ENCODE measurements at regions not wholly inside any gene's neighbourhood (a gene's known extent, or its start where the extent isn't known, plus 50 kb on each side); places are given as distances from the start of the nearest gene placed in this dataset.

- no peak for DNase-seq
These were observed 1017.5 kb downstream of the XPNPEP1 start for GRCh38 chr10:108905821-108906220.

DNA sequence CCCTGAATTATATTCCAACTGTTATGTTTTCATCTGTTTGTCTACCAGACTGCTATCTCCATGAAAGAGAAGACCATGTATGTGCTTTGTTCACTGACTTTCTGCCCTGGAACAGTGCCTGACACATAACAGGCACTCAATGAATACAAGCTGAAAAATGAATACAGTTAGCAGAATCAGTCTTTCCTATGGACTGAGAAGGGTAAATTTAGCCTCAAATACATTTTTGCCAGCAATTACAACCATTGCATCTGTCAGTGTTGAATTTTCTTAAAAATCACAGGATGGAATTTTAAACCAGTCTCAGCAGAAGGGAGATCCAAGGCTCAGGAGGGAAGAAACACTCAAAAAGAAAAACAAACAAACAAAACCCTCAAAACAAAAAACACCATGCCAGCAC, 1018.1 kb downstream of the XPNPEP1 start:
- no peak for DNase-seq

GRCh38 chr10:108904163-108904838, 1019.0 kb downstream of the XPNPEP1 start:
- no peak for DNase-seq

- no peak for DNase-seq
These were observed 1020.6 kb downstream of the XPNPEP1 start for GRCh38 chr10:108902619-108903285.

- DNase-seq, result no peak
These were observed 1021.3 kb downstream of the XPNPEP1 start for GRCh38 chr10:108901781-108902618.

- DNase-seq, result no peak
These were observed 1023.6 kb downstream of the XPNPEP1 start for GRCh38 chr10:108899670-108900069.

DNA sequence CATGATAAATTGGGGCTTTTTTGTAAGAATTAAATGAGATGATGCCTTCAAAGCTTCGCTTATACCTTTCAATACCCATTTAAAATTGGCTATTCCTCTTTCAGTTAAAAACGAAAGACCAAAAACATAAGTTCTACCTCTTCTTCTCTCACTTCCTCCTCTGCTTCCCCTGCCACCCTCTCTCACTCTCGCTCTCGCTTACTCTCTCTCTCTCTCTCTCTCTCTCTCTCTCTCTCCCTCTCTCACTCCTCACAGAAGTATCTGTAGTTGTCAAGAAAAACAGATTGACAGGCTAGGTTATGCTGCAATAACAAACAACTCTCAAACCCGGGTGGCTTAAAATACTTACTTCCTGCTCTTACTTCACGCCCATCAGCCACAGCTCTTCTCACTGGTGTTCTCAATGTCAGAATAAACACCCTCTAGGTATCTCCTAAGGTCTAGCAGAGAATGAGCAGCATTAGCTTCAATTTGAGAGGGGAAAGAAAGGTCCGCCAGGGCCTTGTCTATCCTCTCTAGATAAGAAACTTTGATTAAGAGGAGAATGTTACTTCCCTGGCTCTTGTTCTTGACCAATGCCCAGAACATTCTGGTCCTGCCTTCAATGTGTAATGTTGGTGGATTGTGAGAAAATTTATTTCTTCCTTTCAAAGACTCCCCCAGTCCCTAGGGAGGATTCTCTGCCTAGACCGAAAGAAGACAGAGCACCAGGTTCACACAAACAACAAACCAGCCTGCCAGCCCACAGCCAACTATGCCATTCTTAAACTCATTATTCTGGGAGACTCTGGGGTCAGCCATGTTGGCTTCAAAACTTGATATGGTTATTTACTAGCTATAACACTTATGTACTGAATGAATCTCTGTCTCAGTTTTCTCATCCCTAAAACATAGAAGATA, 1028.7 kb downstream of the XPNPEP1 start:
- no peak for DNase-seq

DNA sequence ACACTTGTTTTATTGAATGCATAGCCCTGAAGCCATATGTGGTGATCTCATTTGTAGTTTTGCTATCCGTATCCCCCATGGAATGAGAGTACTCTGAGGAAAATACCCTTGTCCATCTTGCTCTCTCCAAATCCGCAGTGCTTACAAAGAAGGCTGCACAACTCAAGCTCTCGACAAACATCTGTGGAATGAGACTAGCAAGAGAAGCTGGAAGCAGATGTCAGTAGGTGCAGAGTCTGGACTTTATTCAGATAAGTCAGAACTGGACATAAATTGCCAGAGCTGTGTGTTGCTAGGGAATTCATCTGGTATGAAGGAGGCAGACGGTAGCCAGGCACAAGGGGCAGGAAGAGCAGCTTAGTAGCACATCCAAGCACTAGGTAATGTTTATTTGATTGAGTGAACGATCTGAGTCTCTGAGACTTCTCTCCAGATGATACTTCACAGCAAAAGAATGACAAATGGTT, 1046.2 kb downstream of the XPNPEP1 start:
- DNase-seq, result no peak

DNA sequence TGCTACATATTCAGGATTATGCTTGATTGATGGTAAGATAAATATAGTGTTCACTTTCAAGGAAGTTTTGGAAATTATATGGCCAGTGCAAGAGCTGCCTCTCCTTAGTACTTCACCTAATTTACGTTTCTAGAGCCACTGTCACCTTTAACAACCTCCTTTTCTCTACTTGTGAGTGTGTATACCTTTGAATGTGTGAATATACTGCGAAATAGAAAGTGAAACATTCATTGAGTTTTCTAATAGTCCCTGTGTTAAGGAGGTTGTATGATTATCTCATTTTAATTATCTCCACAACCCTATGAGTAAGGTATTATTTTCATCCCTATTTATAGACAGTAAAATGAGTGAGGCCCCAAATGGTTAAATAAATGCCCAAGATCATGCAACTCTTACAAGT, 1050.5 kb downstream of the XPNPEP1 start:
- DNase-seq, result no peak

GRCh38 chr10:108868881-108869280, 1054.4 kb downstream of the XPNPEP1 start:
- no peak for DNase-seq

- DNase-seq, result no peak
These were observed 1060.5 kb downstream of the XPNPEP1 start for GRCh38 chr10:108862676-108863350.

GRCh38 chr10:108861181-108861754, 1062.0 kb downstream of the XPNPEP1 start:
- DNase-seq, result no peak

- no peak for DNase-seq
These were observed 1071.1 kb downstream of the XPNPEP1 start for GRCh38 chr10:108852211-108852610.

DNA sequence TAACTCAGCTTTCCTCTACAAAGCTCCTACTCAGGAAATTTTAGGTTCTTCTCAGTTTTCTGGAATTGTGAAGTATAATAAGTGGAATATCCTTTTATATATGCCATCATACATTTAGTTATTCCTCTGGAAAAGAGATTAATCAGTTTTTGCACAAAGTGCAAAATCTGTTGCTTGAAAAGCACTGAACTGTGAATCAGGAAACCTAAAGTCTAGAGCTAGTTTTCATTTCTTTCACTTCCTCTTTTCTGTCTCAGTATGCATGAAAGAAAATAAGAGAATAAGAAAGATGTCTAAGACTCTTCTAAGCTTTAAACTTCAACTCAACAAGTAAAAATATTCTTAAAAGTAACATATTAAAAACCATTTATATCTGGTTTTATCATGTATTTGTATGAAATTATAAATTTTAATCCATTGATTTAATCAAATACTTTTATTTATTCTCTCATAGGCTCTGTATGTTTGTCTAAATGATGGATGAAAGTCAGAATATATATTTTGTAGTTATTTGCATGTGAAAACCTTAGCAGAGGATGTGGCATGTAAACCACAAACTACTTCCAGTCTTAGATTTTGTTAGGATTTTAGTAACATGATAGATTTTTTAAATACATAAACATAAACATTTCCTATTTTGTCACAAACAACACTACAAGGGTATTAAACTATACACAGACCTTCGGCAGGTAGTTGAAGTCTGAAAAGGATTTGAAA, 1073.0 kb downstream of the XPNPEP1 start:
- DNase-seq, result no peak

- DNase-seq, result no peak
These were observed 1073.6 kb downstream of the XPNPEP1 start for GRCh38 chr10:108849688-108850087.

DNA sequence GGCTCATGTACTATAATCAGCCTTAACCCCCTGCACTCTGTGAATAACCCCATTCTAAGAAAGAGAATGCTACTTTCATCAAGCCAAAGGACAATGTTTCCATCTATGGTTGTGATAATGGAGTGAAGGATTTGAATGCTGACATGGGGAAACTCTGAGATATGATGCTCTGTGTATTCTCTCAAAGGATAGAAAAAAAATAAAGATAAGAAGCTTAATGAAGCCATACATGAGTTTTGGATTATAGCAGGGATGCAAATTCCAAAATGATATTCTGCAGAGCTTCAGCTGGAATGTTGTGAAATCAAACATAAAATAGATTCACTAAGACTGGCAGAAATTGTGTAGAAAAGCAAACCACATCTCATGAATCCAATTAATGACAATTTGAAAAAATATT, 1074.1 kb downstream of the XPNPEP1 start:
- DNase-seq, result no peak

DNA sequence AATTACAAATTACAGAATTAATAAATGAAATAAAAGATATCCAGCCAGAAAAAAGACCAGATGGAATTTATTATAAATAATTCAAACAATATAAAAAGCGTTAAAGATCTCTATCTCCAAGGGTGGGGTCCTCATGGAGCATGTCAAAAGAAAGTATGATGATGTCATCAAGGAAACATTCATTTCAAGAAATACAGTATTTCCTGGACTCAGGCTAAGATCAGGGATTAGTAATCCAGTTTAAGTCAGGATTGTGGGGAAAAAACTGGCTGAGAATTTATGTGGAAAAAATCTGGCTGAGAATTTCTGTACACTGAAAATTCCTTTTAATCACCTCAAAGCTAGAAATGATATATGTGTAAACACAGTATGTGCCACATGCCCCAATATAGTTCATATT, 1075.3 kb downstream of the XPNPEP1 start:
- DNase-seq, result no peak

DNA sequence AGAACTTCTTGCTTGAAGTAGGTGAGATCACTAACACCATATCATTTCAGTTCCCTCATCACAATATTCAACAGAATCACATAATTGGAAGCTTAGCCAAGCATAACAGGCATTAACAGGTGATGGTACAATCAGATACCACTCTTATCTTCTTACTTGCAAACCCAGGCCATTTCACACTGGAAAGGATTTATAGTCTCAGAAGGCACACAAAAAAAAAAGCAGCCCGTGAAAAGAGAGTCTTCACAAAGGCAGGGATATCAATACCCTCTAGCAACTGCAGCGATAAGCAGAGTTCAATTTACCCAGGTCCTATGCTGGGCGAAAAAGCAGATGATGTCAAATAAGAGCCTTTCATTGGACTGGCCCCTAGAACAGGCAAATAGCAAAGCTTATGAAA, 1082.4 kb downstream of the XPNPEP1 start:
- no peak for DNase-seq

- DNase-seq, result no peak
These were observed 1086.9 kb downstream of the XPNPEP1 start for GRCh38 chr10:108836362-108836761.

GRCh38 chr10:108822026-108822425, 1101.3 kb downstream of the XPNPEP1 start:
- no peak for DNase-seq

DNA sequence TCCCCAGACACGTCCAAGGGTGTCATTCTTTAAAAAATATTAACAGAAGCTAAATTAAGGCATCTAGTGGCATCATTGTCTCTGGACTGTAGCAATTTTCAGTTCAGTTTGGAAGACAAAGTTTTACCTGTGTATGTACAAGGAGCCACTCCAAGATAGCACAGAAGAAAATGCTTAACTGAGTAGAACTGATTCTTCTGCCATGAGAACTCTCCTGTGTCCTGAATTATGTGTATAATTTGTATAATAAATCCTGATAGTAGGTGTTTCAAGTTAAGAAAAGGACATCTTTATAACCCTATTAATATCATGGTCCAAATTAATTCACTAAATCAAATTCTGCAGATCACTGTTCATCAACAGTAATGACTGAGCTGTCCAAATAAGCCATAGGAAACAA, 1104.0 kb downstream of the XPNPEP1 start:
- DNase-seq, result no peak
